HG03103 (cell line): ENCODE measurements at regions not wholly inside any gene's neighbourhood (a gene's known extent, or its start where the extent isn't known, plus 50 kb on each side); places are given as distances from the start of the nearest gene placed in this dataset.
"Not testable (repeated sequence)": the region's sequence is repeated elsewhere in the genome, so short reads cannot be mapped to it uniquely, and the experiment has no call there.

Experiments used
- ATAC-seq: cut with Tn5 transposase; IDR thresholded peaks from one replicate; pipeline ENCODE4 v1.9.1; 2021; ENCODE audit warnings: low read depth; ENCODE audit not compliant: unreplicated experiment

- no peak for ATAC-seq
Observed at GRCh38 chr2:175437167-175437566, 255.7 kb upstream of the ATP5MC3 start.

- ATAC-seq: no peak
Observed at GRCh38 chr2:175436076-175436475, 254.6 kb upstream of the ATP5MC3 start.

GRCh38 chr2:175435012-175435411 is 253.5 kb upstream of the ATP5MC3 start:
- ATAC-seq: no peak

GRCh38 chr2:175432793-175433192 is 251.3 kb upstream of the ATP5MC3 start:
- ATAC-seq: no peak

- no peak for ATAC-seq
Observed at GRCh38 chr2:175432021-175432420, 250.5 kb upstream of the ATP5MC3 start.

GRCh38 chr2:175431101-175431946 is 249.8 kb upstream of the ATP5MC3 start:
- ATAC-seq: no peak

- ATAC-seq: no peak
Observed at GRCh38 chr2:175430236-175430635, 248.7 kb upstream of the ATP5MC3 start.

- ATAC-seq: no peak
Observed at GRCh38 chr2:175418224-175418835, 236.8 kb upstream of the ATP5MC3 start.

GRCh38 chr2:175414882-175415487 is 233.5 kb upstream of the ATP5MC3 start:
- peak; percentile 81 for ATAC-seq

GRCh38 chr2:175414191-175414881 is 232.8 kb upstream of the ATP5MC3 start:
- ATAC-seq: no peak

- ATAC-seq: not testable (repeated sequence)
Observed at GRCh38 chr2:175410941-175411340, 229.4 kb upstream of the ATP5MC3 start.

- no peak for ATAC-seq
Observed at GRCh38 chr2:175404839-175405238, 223.3 kb upstream of the ATP5MC3 start.

GRCh38 chr2:175403599-175404221 is 222.2 kb upstream of the ATP5MC3 start:
- ATAC-seq: no peak

- ATAC-seq: no peak
Observed at GRCh38 chr2:175402571-175402970, 221.1 kb upstream of the ATP5MC3 start.

GRCh38 chr2:175401956-175402469 is 220.5 kb upstream of the ATP5MC3 start:
- ATAC-seq: no peak

GRCh38 chr2:175400975-175401374 is 219.5 kb upstream of the ATP5MC3 start:
- no peak for ATAC-seq

- ATAC-seq: no peak
Observed at GRCh38 chr2:175399326-175399725, 217.8 kb upstream of the ATP5MC3 start.

- ATAC-seq: no peak
Observed at GRCh38 chr2:175398848-175399247, 217.3 kb upstream of the ATP5MC3 start.

- no peak for ATAC-seq
Observed at GRCh38 chr2:175396696-175397095, 215.2 kb upstream of the ATP5MC3 start.

GRCh38 chr2:175393851-175394250 is 212.3 kb upstream of the ATP5MC3 start:
- no peak for ATAC-seq
